Esophagus muscularis mucosa (tissue), 3 donors: ENCODE measurements at regions not wholly inside any gene's neighbourhood (a gene's known extent, or its start where the extent isn't known, plus 50 kb on each side); places are given as distances from the start of the nearest gene placed in this dataset.

Experiments used
- CTCF ChIP-seq, 3 experiments: fragments of 200-600 bp in 2 of 3; fragments of 450-650 bp in 1 of 3; sonication (generic) in 2 of 3; IDR thresholded peaks; one replicate each; pipeline ENCODE4 v1.5.1; 2017 to 2019; ENCODE audit warnings: antibody characterized with exemption in 3 of 3, mild to moderate bottlenecking in 2 of 3, moderate library complexity in 1 of 3
- POLR2A ChIP-seq: fragments of 450-650 bp; IDR thresholded peaks from one replicate; pipeline ENCODE4 v1.6.1; 2017; ENCODE audit warnings: antibody characterized with exemption, moderate library complexity, mild to moderate bottlenecking, low read depth
- POLR2AphosphoS5 ChIP-seq, 2 donors: sonication (generic); formaldehyde crosslinking; IDR thresholded peaks; one replicate each; pipeline ENCODE4 v1.6.1; 2017; ENCODE audit warnings: antibody characterized with exemption in 2 of 2

- no peak for TF ChIP-seq CTCF (IDR thresholded peaks at IDR 0.05)
- no peak for TF ChIP-seq POLR2AphosphoS5 (IDR thresholded peaks at IDR 0.05)
- TF ChIP-seq POLR2A, result no peak
These were observed 94.6 kb upstream of the ANKRD30BL start for GRCh38 chr2:132256251-132256902.
